Testis (tissue), 2 donors: ENCODE measurements at regions not wholly inside any gene's neighbourhood (a gene's known extent, or its start where the extent isn't known, plus 50 kb on each side); places are given as distances from the start of the nearest gene placed in this dataset.

ENCODE experiments used
- CTCF ChIP-seq, 3 experiments: fragments of 450-650 bp in 2 of 3; fragments of 200-600 bp in 1 of 3; sonication (generic) in 1 of 3; IDR thresholded peaks; one replicate each; pipeline ENCODE4 v1.5.1; 2016 to 2019; ENCODE audit warnings: antibody characterized with exemption in 3 of 3, mild to moderate bottlenecking in 2 of 3, moderate library complexity in 1 of 3
- POLR2A ChIP-seq: fragments of 450-650 bp; IDR thresholded peaks from one replicate; pipeline ENCODE4 v1.6.1; 2017; ENCODE audit warnings: antibody characterized with exemption, mild to moderate bottlenecking, moderate library complexity

DNA sequence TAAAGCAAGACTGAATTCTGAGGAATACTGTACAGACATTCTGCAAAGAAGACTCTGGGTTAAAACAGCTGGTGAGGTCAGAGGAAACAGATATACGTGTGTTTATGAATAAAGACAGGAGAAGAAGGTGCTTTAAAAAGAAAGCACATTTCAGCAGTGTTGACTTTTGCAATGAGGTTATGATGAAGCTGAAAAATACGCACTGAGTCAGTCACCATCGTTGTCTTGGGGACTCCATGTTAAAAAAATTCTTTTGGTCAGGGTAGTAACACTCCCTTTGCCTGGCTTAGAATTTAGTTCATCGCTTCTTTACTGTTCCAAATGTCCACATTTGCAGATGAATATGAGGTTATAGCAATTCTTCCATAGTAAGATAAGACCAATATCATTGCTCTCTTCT lies 1049.0 kb downstream of the TSN start:
- TF ChIP-seq CTCF (IDR thresholded peaks at IDR 0.05) (no peak), POLR2A (no peak)
